ENCODE measurements at regions not wholly inside any gene's neighbourhood (a gene's known extent, or its start where the extent isn't known, plus 50 kb on each side); places are given as distances from the start of the nearest gene placed in this dataset.

DNA sequence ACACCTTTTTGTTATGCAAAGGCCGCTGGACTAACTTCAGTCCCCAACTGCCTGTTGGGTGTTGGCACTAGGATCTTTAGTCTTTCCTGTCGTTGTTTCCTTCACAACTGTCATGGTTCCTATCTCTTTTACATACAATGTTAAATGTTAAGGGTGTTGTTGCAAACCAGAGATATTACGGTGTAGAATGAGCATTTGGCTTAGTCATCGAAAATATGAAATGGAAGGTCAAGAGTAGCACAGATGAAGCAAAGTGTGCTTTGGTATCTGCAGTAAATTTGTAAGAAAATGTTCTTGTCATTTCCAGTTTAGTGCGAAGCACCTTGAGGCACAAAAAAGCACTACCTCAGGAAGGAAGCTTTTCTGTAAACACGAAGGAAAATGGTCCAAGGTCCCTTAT, 751.3 kb upstream of the LRFN5 start:
- ChIA-PET CTCF (no interaction called here), POLR2A (no interaction called here)
- Mint-ChIP-seq H3K27ac (no peak overlapping the region), H3K4me3 (no peak overlapping the region), H3K9me3 (no peaks in the 10 kb centered on the region), H3K4me1 (ENCODE audit: low read depth) (no peaks in the 10 kb centered on the region), H3K27me3 (no peaks in the 10 kb centered on the region), H3K36me3 (ENCODE audit: low read depth) (no peaks in the 10 kb centered on the region)
- TF ChIP-seq, protein P1, sequence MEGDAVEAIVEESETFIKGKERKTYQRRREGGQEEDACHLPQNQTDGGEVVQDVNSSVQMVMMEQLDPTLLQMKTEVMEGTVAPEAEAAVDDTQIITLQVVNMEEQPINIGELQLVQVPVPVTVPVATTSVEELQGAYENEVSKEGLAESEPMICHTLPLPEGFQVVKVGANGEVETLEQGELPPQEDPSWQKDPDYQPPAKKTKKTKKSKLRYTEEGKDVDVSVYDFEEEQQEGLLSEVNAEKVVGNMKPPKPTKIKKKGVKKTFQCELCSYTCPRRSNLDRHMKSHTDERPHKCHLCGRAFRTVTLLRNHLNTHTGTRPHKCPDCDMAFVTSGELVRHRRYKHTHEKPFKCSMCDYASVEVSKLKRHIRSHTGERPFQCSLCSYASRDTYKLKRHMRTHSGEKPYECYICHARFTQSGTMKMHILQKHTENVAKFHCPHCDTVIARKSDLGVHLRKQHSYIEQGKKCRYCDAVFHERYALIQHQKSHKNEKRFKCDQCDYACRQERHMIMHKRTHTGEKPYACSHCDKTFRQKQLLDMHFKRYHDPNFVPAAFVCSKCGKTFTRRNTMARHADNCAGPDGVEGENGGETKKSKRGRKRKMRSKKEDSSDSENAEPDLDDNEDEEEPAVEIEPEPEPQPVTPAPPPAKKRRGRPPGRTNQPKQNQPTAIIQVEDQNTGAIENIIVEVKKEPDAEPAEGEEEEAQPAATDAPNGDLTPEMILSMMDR (IDR thresholded peaks at IDR 0.05): no peak
- DNase-seq (no peak), ATAC-seq (no peak)
- intact Hi-C loops (cut with micrococcal nuclease): no loop called here

DNA sequence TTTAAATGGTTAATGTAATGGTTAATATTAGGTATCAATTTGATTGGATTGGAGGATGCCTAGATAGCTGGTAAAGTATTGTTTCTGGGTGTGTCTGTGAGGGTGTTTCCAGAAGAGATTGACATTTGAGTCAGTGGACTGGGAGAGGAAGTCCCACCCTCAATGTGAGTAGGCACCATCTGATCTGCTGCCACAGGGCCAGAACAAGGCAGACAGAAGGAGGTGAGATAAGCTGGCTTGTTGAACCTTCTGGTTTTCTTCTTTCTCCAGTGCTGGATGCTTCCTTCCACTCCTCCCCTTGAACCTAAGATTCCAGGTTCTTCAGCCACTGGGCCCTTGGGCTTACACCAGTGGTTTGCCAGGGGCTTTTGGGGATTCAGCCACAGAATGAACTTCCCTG, 756.5 kb upstream of the LRFN5 start:
- ChIA-PET CTCF (no interaction called here), POLR2A (no interaction called here)
- no peak overlapping the region for H3K4me3 Mint-ChIP-seq
- DNase-seq (no peak), ATAC-seq (no peak)
- no peak overlapping the region for H3K27ac Mint-ChIP-seq
- TF ChIP-seq, protein P1 (IDR thresholded peaks at IDR 0.05): no peak
- intact Hi-C loops (cut with micrococcal nuclease): no loop called here
- peaks cover 7% of the 10 kb centered on the region for H3K9me3 Mint-ChIP-seq
- H3K36me3 Mint-ChIP-seq (ENCODE audit: low read depth): no peaks in the 10 kb centered on the region
- H3K4me1 Mint-ChIP-seq (ENCODE audit: low read depth): no peaks in the 10 kb centered on the region
- H3K27me3 Mint-ChIP-seq: no peaks in the 10 kb centered on the region

DNA sequence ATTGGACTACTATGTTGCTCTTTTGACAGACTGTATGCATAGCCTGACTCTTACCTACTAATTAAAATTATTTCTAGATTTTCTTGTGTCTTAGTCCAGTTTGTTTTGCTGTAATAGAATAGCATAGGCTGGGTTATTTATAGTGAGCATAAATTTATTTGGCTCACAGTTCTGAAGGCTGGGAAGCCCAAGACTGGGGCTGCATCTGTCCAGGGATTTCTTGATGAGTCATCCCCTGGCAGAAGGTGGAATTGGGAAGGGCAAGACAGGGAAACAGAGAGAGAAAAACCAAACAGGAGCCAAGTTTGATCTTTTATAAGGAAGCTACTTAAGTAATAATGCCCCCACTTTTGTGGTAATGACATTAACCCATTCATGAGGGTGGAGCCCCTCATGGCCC, 759.2 kb upstream of the LRFN5 start:
- intact Hi-C loops (cut with micrococcal nuclease): no loop called here
- DNase-seq (no peak), ATAC-seq (no peak)
- H3K9me3 Mint-ChIP-seq: peaks cover 7% of the 10 kb centered on the region
- POLR2A ChIA-PET: no interaction called here
- H3K36me3 Mint-ChIP-seq (ENCODE audit: low read depth): no peaks in the 10 kb centered on the region
- H3K27me3 Mint-ChIP-seq: no peaks in the 10 kb centered on the region
- H3K4me3 Mint-ChIP-seq: no peak overlapping the region
- H3K4me1 Mint-ChIP-seq (ENCODE audit: low read depth): no peaks in the 10 kb centered on the region
- TF ChIP-seq, protein P1 (IDR thresholded peaks at IDR 0.05): no peak
- CTCF ChIA-PET: no interaction called here
- no peak overlapping the region for H3K27ac Mint-ChIP-seq

DNA sequence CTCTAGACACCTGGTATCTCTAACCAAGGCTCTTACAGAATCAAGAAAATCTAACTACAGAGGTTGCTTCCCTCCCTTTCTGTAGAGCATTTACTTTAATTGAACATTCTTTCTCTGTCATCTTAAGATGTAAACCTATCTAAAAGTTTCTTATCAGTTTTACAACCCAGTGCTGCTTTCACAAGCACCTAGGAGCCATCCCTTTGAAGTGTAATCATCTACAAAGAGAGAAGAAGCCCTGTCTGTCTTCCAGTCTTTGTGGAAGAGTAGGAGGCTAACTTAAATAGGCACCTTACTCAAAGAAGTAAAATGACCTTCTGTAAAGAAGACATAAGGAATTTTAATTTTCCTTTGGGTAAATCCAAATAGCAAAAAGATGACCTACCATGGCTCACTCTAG, 763.9 kb upstream of the LRFN5 start:
- peaks cover 7% of the 10 kb centered on the region for H3K9me3 Mint-ChIP-seq
- H3K4me1 Mint-ChIP-seq (ENCODE audit: low read depth): no peaks in the 10 kb centered on the region
- TF ChIP-seq, protein P1 (IDR thresholded peaks at IDR 0.05): no peak
- no peak overlapping the region for H3K27ac Mint-ChIP-seq
- intact Hi-C loops (cut with micrococcal nuclease): no loop called here
- DNase-seq (no peak), ATAC-seq (no peak)
- no peaks in the 10 kb centered on the region for H3K27me3 Mint-ChIP-seq
- ChIA-PET CTCF (no interaction called here), POLR2A (no interaction called here)
- H3K4me3 Mint-ChIP-seq: no peak overlapping the region
- H3K36me3 Mint-ChIP-seq (ENCODE audit: low read depth): no peaks in the 10 kb centered on the region

DNA sequence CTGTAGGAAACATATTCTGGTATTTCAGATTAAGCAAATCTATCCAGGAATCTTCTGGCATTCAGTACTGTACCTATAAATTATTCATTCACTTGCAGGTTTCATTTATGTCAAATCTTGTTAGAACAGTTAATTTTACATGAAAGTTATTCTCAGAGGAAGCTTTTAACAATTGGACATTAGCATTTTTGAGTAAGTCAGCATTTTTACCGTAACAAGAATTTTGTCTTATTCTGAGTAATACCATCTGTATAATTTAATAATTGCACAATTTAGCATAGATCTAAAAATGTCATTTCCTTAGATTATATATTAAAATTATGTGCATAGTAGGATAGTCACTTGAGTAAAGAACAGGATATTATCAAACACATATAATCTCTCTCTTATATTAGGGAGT, 764.8 kb upstream of the LRFN5 start:
- Mint-ChIP-seq H3K9me3 (peaks cover 6% of the 10 kb centered on the region), H3K27ac (no peak overlapping the region), H3K27me3 (no peaks in the 10 kb centered on the region), H3K36me3 (ENCODE audit: low read depth) (no peaks in the 10 kb centered on the region), H3K4me1 (ENCODE audit: low read depth) (no peaks in the 10 kb centered on the region), H3K4me3 (no peak overlapping the region)
- intact Hi-C loops (cut with micrococcal nuclease): no loop called here
- POLR2A ChIA-PET: no interaction called here
- ATAC-seq: no peak
- DNase-seq: no peak
- TF ChIP-seq, protein P1 (IDR thresholded peaks at IDR 0.05): no peak
- CTCF ChIA-PET: no interaction called here
